Activated T-cell treated with anti-CD3 and anti-CD28 coated beads, Interleukin-2, amount 50 U/mL, for 1 hour (primary cell): ENCODE measurements at regions not wholly inside any gene's neighbourhood (a gene's known extent, or its start where the extent isn't known, plus 50 kb on each side); places are given as distances from the start of the nearest gene placed in this dataset.

Source experiments
- DNase-seq: peaks from one replicate; pipeline ENCODE4 v3.0.0-alpha.2; 2020

GRCh38 chr14:22513066-22513812 is 75.8 kb downstream of the DAD1 start:
- no peak for DNase-seq

- no peak for DNase-seq
Observed at GRCh38 chr14:22512106-22512814, 76.8 kb downstream of the DAD1 start.

GRCh38 chr14:22510527-22511110 is 78.4 kb downstream of the DAD1 start:
- DNase-seq, result no peak

- no peak for DNase-seq
Observed at GRCh38 chr14:22509751-22510300, 79.2 kb downstream of the DAD1 start.

GRCh38 chr14:22509036-22509709 is 79.9 kb downstream of the DAD1 start:
- DNase-seq, result no peak

- DNase-seq, result no peak
Observed at GRCh38 chr14:22508662-22509035, 80.4 kb downstream of the DAD1 start.

GRCh38 chr14:22508150-22508457 is 80.9 kb downstream of the DAD1 start:
- DNase-seq, result no peak

- DNase-seq, result no peak
Observed at GRCh38 chr14:22506778-22507351, 82.2 kb downstream of the DAD1 start.

- DNase-seq, result no peak
Observed at GRCh38 chr14:22506378-22506710, 82.7 kb downstream of the DAD1 start.

- DNase-seq, result no peak
Observed at GRCh38 chr14:22505697-22506377, 83.2 kb downstream of the DAD1 start.

- no peak for DNase-seq
Observed at GRCh38 chr14:22505309-22505696, 83.7 kb downstream of the DAD1 start.

- DNase-seq, result no peak
Observed at GRCh38 chr14:22502551-22502950, 86.5 kb downstream of the DAD1 start.

GRCh38 chr14:22502007-22502406 is 87.0 kb downstream of the DAD1 start:
- no peak for DNase-seq

- DNase-seq, result no peak
Observed at GRCh38 chr14:22500954-22501726, 87.9 kb downstream of the DAD1 start.

- DNase-seq, result no peak
Observed at GRCh38 chr14:22500525-22500924, 88.5 kb downstream of the DAD1 start.

GRCh38 chr14:22497671-22498093 is 91.3 kb downstream of the DAD1 start:
- no peak for DNase-seq

GRCh38 chr14:22497144-22497423 is 91.9 kb downstream of the DAD1 start:
- DNase-seq, result no peak

- DNase-seq, result no peak
Observed at GRCh38 chr14:22494486-22495135, 94.4 kb downstream of the DAD1 start.

GRCh38 chr14:22493753-22494152 is 95.3 kb downstream of the DAD1 start:
- DNase-seq, result no peak

- DNase-seq, result no peak
Observed at GRCh38 chr14:22492622-22493542, 96.1 kb downstream of the DAD1 start.
